ENCODE measurements at regions not wholly inside any gene's neighbourhood (a gene's known extent, or its start where the extent isn't known, plus 50 kb on each side); places are given as distances from the start of the nearest gene placed in this dataset.
"Not testable (repeated sequence)": the region's sequence is repeated elsewhere in the genome, so short reads cannot be mapped to it uniquely, and the experiment has no call there.

GRCh38 chrX:7378406-7378805 is 230.5 kb upstream of the PUDP start:
- DNase-seq (ENCODE audit: low spot score), result no peak
- no peak for TF ChIP-seq CTCF (IDR thresholded peaks at IDR 0.05; ENCODE audit: extremely low read depth, missing control alignments)

- TF ChIP-seq CTCF (IDR thresholded peaks at IDR 0.05; ENCODE audit: extremely low read depth, missing control alignments), result no peak
- no peak for DNase-seq (ENCODE audit: low spot score)
These were observed 225.0 kb upstream of the PUDP start for GRCh38 chrX:7372825-7373525.

GRCh38 chrX:7362111-7362510 is 214.2 kb upstream of the PUDP start:
- no peak for DNase-seq (ENCODE audit: low spot score)
- no peak for TF ChIP-seq CTCF (IDR thresholded peaks at IDR 0.05; ENCODE audit: extremely low read depth, missing control alignments)

GRCh38 chrX:7351926-7352325 is 204.0 kb upstream of the PUDP start:
- DNase-seq (ENCODE audit: low spot score), result no peak
- no peak for TF ChIP-seq CTCF (IDR thresholded peaks at IDR 0.05; ENCODE audit: extremely low read depth, missing control alignments)

- no peak for TF ChIP-seq CTCF (IDR thresholded peaks at IDR 0.05; ENCODE audit: extremely low read depth, missing control alignments)
- no peak for DNase-seq (ENCODE audit: low spot score)
These were observed 199.5 kb upstream of the PUDP start for GRCh38 chrX:7347465-7347864.

- no peak for DNase-seq (ENCODE audit: low spot score)
- TF ChIP-seq CTCF (IDR thresholded peaks at IDR 0.05; ENCODE audit: extremely low read depth, missing control alignments), result no peak
These were observed 198.1 kb upstream of the PUDP start for GRCh38 chrX:7346021-7346420.

GRCh38 chrX:7343181-7343580 is 195.2 kb upstream of the PUDP start:
- no peak for TF ChIP-seq CTCF (IDR thresholded peaks at IDR 0.05; ENCODE audit: extremely low read depth, missing control alignments)
- DNase-seq (ENCODE audit: low spot score), result no peak

- DNase-seq (ENCODE audit: low spot score), result not testable (repeated sequence)
These were observed 187.9 kb upstream of the PUDP start for GRCh38 chrX:7335816-7336362.
